ENCODE measurements at regions not wholly inside any gene's neighbourhood (a gene's known extent, or its start where the extent isn't known, plus 50 kb on each side); places are given as distances from the start of the nearest gene placed in this dataset.

- Histone ChIP-seq H2BK120ac (ENCODE audit: low read depth, low read length) (no peak overlapping the region), H3K4ac (ENCODE audit: low read length) (no peak overlapping the region), H3K23ac (ENCODE audit: low read depth, low read length, poor library complexity) (no peak overlapping the region), H3K18ac (ENCODE audit: low read length) (no peak overlapping the region), H2AK5ac (ENCODE audit: low read depth, low read length) (no peak overlapping the region), H2BK15ac (ENCODE audit: low read length) (no peak overlapping the region), H2AFZ (ENCODE audit: low read length) (no peak overlapping the region), H3K9ac (ENCODE audit: low read depth, low read length, poor library complexity) (no peak overlapping the region), H2BK12ac (ENCODE audit: low read length) (no peak overlapping the region), H4K8ac (ENCODE audit: low read depth, low read length) (no peak overlapping the region), H2BK5ac (ENCODE audit: low read length) (no peak overlapping the region), H3K4me3 (ENCODE audit: low read length in 2 of 2) (no peak overlapping the region), H3K36me3 (replicated peaks in 1 of 2; ENCODE audit: control insufficient read depth in 2 of 2, insufficient read depth in 2 of 2, low read length in 2 of 2) (no peaks in the 10 kb centered on the region), H3K14ac (ENCODE audit: low read length) (no peak overlapping the region), H4K91ac (ENCODE audit: low read depth, low read length, poor library complexity) (no peak overlapping the region), H3K27ac (replicated peaks; ENCODE audit: low read length) (no peak overlapping the region), H3K4me2 (ENCODE audit: insufficient read depth, low read length, poor library complexity, severe bottlenecking) (no peak overlapping the region), H3K9me3 (replicated peaks in 1 of 2; ENCODE audit: control insufficient read depth in 2 of 2, insufficient read depth in 1 of 2, low read depth in 1 of 2, low read length in 2 of 2) (no peaks in the 10 kb centered on the region), H3K27me3 (ENCODE audit: control insufficient read depth in 3 of 3, insufficient read depth in 3 of 3, low read depth in 1 of 3, low read length in 3 of 3) (no peaks in the 10 kb centered on the region), H3K4me1 (ENCODE audit: control insufficient read depth in 2 of 2, insufficient read depth in 1 of 2, low read depth in 1 of 2, low read length in 2 of 2) (peaks cover 0 to 1% of the 10 kb centered on the region in 2 donors), H3K79me1 (ENCODE audit: low read depth, low read length) (no peaks in the 10 kb centered on the region)
- no peak for DNase-seq (ENCODE audit: low spot score)
- WGBS, 2 donors (ENCODE audit: extremely low coverage in 2 of 2, insufficient read length in 2 of 2, insufficient replicate concordance in 1 of 2), result no CpG with 5 or more reads among the region's 3 CpGs
Measured at GRCh38 chr6:40782355-40782754, 195.2 kb upstream of the LRFN2 start.

GRCh38 chr6:40780637-40781036 lies 193.5 kb upstream of the LRFN2 start:
- Histone ChIP-seq H3K36me3 (replicated peaks in 1 of 2; ENCODE audit: control insufficient read depth in 2 of 2, insufficient read depth in 2 of 2, low read length in 2 of 2) (no peaks in the 10 kb centered on the region), H2BK120ac (ENCODE audit: low read depth, low read length) (no peak overlapping the region), H3K4me3 (ENCODE audit: low read length in 2 of 2) (no peak overlapping the region), H2BK12ac (ENCODE audit: low read length) (no peak overlapping the region), H4K8ac (ENCODE audit: low read depth, low read length) (no peak overlapping the region), H3K4me1 (ENCODE audit: control insufficient read depth in 2 of 2, insufficient read depth in 1 of 2, low read depth in 1 of 2, low read length in 2 of 2) (peaks cover 0 to 1% of the 10 kb centered on the region in 2 donors), H3K9me3 (replicated peaks in 1 of 2; ENCODE audit: control insufficient read depth in 2 of 2, insufficient read depth in 1 of 2, low read depth in 1 of 2, low read length in 2 of 2) (no peaks in the 10 kb centered on the region), H4K91ac (ENCODE audit: low read depth, low read length, poor library complexity) (no peak overlapping the region), H2AFZ (ENCODE audit: low read length) (no peak overlapping the region), H3K79me1 (ENCODE audit: low read depth, low read length) (no peaks in the 10 kb centered on the region), H2AK5ac (ENCODE audit: low read depth, low read length) (no peak overlapping the region), H3K27me3 (ENCODE audit: control insufficient read depth in 3 of 3, insufficient read depth in 3 of 3, low read depth in 1 of 3, low read length in 3 of 3) (no peaks in the 10 kb centered on the region), H2BK5ac (ENCODE audit: low read length) (no peak overlapping the region), H3K9ac (ENCODE audit: low read depth, low read length, poor library complexity) (no peak overlapping the region), H3K27ac (replicated peaks; ENCODE audit: low read length) (no peak overlapping the region), H3K4ac (ENCODE audit: low read length) (no peak overlapping the region), H3K14ac (ENCODE audit: low read length) (no peak overlapping the region), H3K18ac (ENCODE audit: low read length) (no peak overlapping the region), H2BK15ac (ENCODE audit: low read length) (no peak overlapping the region), H3K4me2 (ENCODE audit: insufficient read depth, low read length, poor library complexity, severe bottlenecking) (no peak overlapping the region), H3K23ac (ENCODE audit: low read depth, low read length, poor library complexity) (no peak overlapping the region)
- WGBS, 2 donors (ENCODE audit: extremely low coverage in 2 of 2, insufficient read length in 2 of 2, insufficient replicate concordance in 1 of 2), result no CpG with 5 or more reads among the region's 3 CpGs
- no peak for DNase-seq (ENCODE audit: low spot score)

- Histone ChIP-seq H3K27ac (replicated peaks; ENCODE audit: low read length) (no peak overlapping the region), H3K4me1 (ENCODE audit: control insufficient read depth in 2 of 2, insufficient read depth in 1 of 2, low read depth in 1 of 2, low read length in 2 of 2) (peaks cover 0 to 1% of the 10 kb centered on the region in 2 donors), H4K91ac (ENCODE audit: low read depth, low read length, poor library complexity) (no peak overlapping the region), H2BK120ac (ENCODE audit: low read depth, low read length) (no peak overlapping the region), H3K4ac (ENCODE audit: low read length) (no peak overlapping the region), H3K14ac (ENCODE audit: low read length) (no peak overlapping the region), H2AFZ (ENCODE audit: low read length) (no peak overlapping the region), H2BK15ac (ENCODE audit: low read length) (no peak overlapping the region), H2AK5ac (ENCODE audit: low read depth, low read length) (no peak overlapping the region), H4K8ac (ENCODE audit: low read depth, low read length) (no peak overlapping the region), H3K18ac (ENCODE audit: low read length) (no peak overlapping the region), H2BK5ac (ENCODE audit: low read length) (no peak overlapping the region), H3K79me1 (ENCODE audit: low read depth, low read length) (no peaks in the 10 kb centered on the region), H3K9ac (ENCODE audit: low read depth, low read length, poor library complexity) (no peak overlapping the region), H3K23ac (ENCODE audit: low read depth, low read length, poor library complexity) (no peak overlapping the region), H3K36me3 (replicated peaks in 1 of 2; ENCODE audit: control insufficient read depth in 2 of 2, insufficient read depth in 2 of 2, low read length in 2 of 2) (peaks cover 0 to 1% of the 10 kb centered on the region in 2 donors), H3K9me3 (replicated peaks in 1 of 2; ENCODE audit: control insufficient read depth in 2 of 2, insufficient read depth in 1 of 2, low read depth in 1 of 2, low read length in 2 of 2) (no peaks in the 10 kb centered on the region), H3K4me2 (ENCODE audit: insufficient read depth, low read length, poor library complexity, severe bottlenecking) (no peak overlapping the region), H2BK12ac (ENCODE audit: low read length) (no peak overlapping the region), H3K27me3 (ENCODE audit: control insufficient read depth in 3 of 3, insufficient read depth in 3 of 3, low read depth in 1 of 3, low read length in 3 of 3) (peaks cover 0 to 3% (median 0%) of the 10 kb centered on the region in 3 experiments), H3K4me3 (ENCODE audit: low read length in 2 of 2) (no peak overlapping the region)
- DNase-seq (ENCODE audit: low spot score), result no peak
- no CpG with 5 or more reads among the region's 3 CpGs for WGBS, 2 donors (ENCODE audit: extremely low coverage in 2 of 2, insufficient read length in 2 of 2, insufficient replicate concordance in 1 of 2)
Measured at GRCh38 chr6:40779409-40779808, 192.2 kb upstream of the LRFN2 start.

GRCh38 chr6:40778918-40779317 lies 191.8 kb upstream of the LRFN2 start:
- Histone ChIP-seq H3K4me3 (ENCODE audit: low read length in 2 of 2) (no peak overlapping the region), H3K27ac (replicated peaks; ENCODE audit: low read length) (no peak overlapping the region)

More at GRCh38 chr6:40778918-40779317, 191.8 kb upstream of the LRFN2 start:
- H3K18ac ChIP-seq (ENCODE audit: low read length), result no peak overlapping the region
- no peak overlapping the region for H3K14ac ChIP-seq (ENCODE audit: low read length)
- no peak overlapping the region for H2BK120ac ChIP-seq (ENCODE audit: low read depth, low read length)
- H3K36me3 ChIP-seq (replicated peaks in 1 of 2; ENCODE audit: control insufficient read depth in 2 of 2, insufficient read depth in 2 of 2, low read length in 2 of 2), result peaks cover 0 to 1% of the 10 kb centered on the region in 2 donors
- H2AFZ ChIP-seq (ENCODE audit: low read length), result no peak overlapping the region
- no peak overlapping the region for H4K8ac ChIP-seq (ENCODE audit: low read depth, low read length)
- no peak overlapping the region for H3K9ac ChIP-seq (ENCODE audit: low read depth, low read length, poor library complexity)
- H4K91ac ChIP-seq (ENCODE audit: low read depth, low read length, poor library complexity), result no peak overlapping the region
- H2AK5ac ChIP-seq (ENCODE audit: low read depth, low read length), result no peak overlapping the region
- no peak overlapping the region for H3K23ac ChIP-seq (ENCODE audit: low read depth, low read length, poor library complexity)
- H3K4me2 ChIP-seq (ENCODE audit: insufficient read depth, low read length, poor library complexity, severe bottlenecking), result no peak overlapping the region
- peaks cover 0 to 3% (median 0%) of the 10 kb centered on the region in 3 experiments for H3K27me3 ChIP-seq (ENCODE audit: control insufficient read depth in 3 of 3, insufficient read depth in 3 of 3, low read depth in 1 of 3, low read length in 3 of 3)
- no peak overlapping the region for H3K4ac ChIP-seq (ENCODE audit: low read length)
- no peaks in the 10 kb centered on the region for H3K79me1 ChIP-seq (ENCODE audit: low read depth, low read length)
- H2BK5ac ChIP-seq (ENCODE audit: low read length), result no peak overlapping the region
- WGBS, 2 donors (ENCODE audit: extremely low coverage in 2 of 2, insufficient read length in 2 of 2, insufficient replicate concordance in 1 of 2), result no CpG with 5 or more reads among the region's 1 CpG
- no peak overlapping the region for H2BK12ac ChIP-seq (ENCODE audit: low read length)
- H2BK15ac ChIP-seq (ENCODE audit: low read length), result no peak overlapping the region
- H3K9me3 ChIP-seq (replicated peaks in 1 of 2; ENCODE audit: control insufficient read depth in 2 of 2, insufficient read depth in 1 of 2, low read depth in 1 of 2, low read length in 2 of 2), result no peaks in the 10 kb centered on the region
- H3K4me1 ChIP-seq (ENCODE audit: control insufficient read depth in 2 of 2, insufficient read depth in 1 of 2, low read depth in 1 of 2, low read length in 2 of 2), result peaks cover 0 to 1% of the 10 kb centered on the region in 2 donors
- DNase-seq (ENCODE audit: low spot score), result no peak
